ENCODE measurements at regions not wholly inside any gene's neighbourhood (a gene's known extent, or its start where the extent isn't known, plus 50 kb on each side); places are given as distances from the start of the nearest gene placed in this dataset.

GRCh38 chrX:10288373-10288975 lies 131.7 kb downstream of the CLCN4 start:
- no peak for DNase-seq

DNA sequence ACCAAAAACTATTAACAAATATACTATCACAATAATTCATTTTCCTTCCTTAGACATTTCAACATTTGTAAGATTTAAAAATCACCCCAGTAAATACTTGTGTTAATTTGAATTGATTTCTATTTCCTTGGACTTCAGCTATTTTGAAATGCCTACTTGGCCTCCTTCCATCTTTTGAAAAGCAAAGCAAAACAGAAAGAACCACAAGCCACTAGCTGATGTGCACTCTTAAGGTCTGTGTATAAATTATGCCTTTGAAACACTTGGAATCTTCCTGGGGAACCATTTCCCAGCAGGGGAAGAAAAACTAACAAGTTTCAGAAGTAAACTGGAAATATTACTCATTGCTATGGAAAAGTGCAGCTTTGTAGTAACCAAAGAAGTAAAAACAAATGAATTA lies 139.8 kb downstream of the CLCN4 start:
- no peak for DNase-seq

GRCh38 chrX:10310511-10310910 lies 153.7 kb downstream of the CLCN4 start:
- peak in 1 of 2 experiments; percentile 1 for DNase-seq

- DNase-seq, result no peak
These were observed 157.8 kb downstream of the CLCN4 start for GRCh38 chrX:10314530-10315104.

DNA sequence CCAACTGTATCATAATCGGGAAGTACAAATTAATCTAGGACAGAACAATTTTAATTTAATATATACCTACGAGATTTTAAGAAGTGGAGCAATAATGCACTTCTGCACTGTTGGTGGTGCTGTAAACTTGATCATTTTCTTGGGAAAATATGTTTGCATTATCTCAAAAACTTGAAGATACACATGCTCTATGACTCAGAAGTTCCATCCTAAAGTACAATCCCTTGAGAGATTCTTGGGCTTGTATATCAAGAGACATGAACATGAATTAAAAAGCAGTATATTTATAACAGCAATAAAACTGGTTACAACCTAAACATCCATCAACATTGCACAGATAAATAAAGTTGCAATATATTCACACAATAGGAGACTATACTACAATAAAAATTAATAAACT lies 168.8 kb downstream of the CLCN4 start:
- no peak for DNase-seq

GRCh38 chrX:10326578-10326977 lies 169.8 kb downstream of the CLCN4 start:
- DNase-seq, result peak in 1 of 2 experiments; percentile 63

- no peak for DNase-seq
These were observed 170.9 kb downstream of the CLCN4 start for GRCh38 chrX:10327651-10328050.

- DNase-seq, result no peak
These were observed 173.2 kb downstream of the CLCN4 start for GRCh38 chrX:10329984-10330383.

DNA sequence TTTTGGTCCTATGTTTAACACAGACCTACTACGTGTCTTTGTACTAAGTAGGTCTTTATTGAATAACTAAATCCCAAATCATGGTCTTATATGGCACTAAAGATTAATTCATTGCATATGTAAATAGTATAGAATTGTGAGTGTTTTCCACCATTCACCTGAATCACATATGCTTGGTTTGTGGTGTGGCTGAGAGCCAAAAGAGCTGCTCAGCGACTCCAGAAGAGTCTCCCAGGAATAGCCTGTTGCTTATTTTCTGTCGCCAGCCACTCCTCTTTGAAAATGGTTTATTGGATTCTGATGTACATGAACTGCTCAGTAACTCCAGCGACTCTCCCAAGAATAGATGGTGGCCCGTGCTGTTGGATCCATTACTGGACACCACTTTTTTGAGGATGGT lies 184.5 kb downstream of the CLCN4 start:
- DNase-seq, result no peak

- peak in 1 of 2 experiments; percentile 0 for DNase-seq
These were observed 193.4 kb downstream of the CLCN4 start for GRCh38 chrX:10350221-10350620.

DNA sequence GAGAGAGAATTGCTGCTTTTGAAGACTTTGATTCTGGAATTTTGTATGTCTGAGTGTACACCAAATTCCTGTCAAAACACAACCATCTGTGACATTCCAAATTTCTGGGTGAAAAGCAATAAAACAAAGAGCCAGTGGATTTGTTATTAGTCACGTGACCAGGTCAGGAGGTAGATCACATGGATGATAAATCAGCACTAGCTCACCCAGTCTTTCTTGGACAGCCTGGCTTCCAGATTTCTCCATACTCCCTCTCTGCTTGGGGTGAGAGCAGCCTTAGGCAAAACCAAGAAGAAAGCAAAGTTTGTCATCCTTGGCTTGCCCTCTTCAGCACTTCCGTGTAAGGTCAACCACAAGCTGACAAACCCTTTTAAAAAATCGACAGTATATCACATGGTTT lies 194.2 kb downstream of the CLCN4 start:
- DNase-seq, result peak in 1 of 2 experiments; percentile 2

- no peak for DNase-seq
These were observed 195.8 kb downstream of the CLCN4 start for GRCh38 chrX:10352536-10352935.

GRCh38 chrX:10356979-10357378 lies 200.2 kb downstream of the CLCN4 start:
- DNase-seq, result no peak

DNA sequence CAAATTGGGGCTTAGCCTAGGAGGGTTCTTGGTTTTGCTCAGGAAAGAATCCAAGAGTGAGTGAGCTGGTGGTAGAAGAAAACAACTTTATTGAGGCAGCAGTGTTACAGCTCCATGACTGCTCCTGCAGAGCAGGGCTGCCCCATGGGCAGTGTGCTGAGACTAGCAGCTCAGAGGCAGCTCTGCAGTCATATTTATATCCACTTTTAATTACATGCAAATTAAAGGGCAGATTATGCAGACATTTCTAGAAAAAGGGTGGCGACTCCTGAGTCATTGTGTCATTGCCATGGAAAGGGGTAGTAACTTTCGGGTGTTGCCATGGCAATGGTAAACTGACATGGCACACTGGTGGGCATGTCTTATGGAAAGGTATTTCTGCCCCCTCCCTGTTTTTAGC lies 202.2 kb downstream of the CLCN4 start:
- no peak for DNase-seq

DNA sequence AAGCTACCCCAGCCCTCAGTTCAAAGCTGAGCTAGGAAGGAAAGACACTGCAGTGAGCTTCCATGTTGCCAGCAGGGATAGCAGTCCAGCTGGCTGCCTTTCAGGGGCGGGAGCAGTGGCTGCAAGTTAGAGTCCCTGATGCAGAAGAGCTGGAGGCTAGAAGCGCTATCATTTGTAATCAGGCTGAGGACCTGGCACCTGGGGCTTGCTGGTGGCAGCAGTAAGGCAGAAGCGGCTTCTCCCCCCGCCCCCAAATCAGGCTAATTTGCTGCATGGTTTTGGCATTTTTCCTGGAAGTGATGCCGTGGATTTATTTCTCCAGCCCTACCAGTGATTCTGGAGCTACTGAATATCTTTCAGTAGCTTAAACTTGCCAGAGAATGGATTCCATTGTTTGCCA lies 203.3 kb downstream of the CLCN4 start:
- peak in 1 of 2 experiments; percentile 71 for DNase-seq

DNA sequence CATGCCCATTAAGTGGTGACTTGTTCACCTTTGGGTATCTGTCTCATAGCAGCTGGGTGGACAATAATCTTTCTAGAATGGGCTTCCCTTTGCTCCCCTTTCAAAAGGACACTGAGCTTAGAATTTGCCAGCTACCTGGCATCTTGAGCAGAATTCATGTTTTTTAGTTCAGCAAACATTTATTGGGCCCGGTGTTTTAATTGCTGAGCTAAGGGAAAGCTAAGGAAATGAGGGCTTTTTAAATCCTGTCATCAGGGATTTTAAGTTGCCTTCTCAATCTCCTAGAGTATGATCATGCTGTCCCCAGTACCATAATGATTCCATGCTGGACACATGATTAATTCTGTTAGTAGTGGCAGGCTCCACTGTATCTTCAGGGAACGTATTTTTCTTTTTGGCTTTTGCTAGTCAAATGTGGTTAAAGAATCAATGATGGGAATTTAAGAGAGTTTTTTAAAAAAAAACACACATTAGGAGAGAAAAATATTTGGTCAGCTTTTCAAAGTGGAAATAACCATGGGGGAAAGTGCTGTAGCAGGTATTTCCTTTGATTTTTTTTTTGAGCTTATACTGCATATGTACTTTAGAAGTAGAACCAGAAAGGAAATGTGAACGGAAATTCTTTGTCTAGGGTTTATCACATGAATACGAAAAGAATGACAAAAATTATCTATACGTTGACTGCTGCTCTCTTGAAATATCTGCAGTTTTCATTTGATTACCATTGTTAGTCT lies 208.9 kb downstream of the CLCN4 start:
- DNase-seq, result no peak

GRCh38 chrX:10367406-10367805 lies 210.6 kb downstream of the CLCN4 start:
- DNase-seq, result no peak

DNA sequence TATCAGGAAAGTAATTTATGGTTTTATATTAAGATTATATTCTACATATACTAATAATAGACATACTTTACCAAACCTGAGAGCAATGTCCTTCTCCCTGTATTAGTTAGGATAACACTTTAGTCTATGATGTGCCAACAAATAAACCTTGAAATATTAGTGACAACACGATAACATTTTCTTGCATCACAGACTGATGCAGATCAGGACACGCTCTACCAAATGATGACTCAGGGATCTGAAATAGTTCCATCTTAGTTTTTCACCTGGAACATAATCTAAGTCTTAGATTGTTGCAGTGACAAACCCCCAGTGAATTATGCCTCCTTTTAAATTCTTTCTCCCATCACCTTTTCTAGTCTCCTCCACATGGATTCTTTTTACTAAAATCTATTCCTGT lies 214.2 kb downstream of the CLCN4 start:
- no peak for DNase-seq

DNA sequence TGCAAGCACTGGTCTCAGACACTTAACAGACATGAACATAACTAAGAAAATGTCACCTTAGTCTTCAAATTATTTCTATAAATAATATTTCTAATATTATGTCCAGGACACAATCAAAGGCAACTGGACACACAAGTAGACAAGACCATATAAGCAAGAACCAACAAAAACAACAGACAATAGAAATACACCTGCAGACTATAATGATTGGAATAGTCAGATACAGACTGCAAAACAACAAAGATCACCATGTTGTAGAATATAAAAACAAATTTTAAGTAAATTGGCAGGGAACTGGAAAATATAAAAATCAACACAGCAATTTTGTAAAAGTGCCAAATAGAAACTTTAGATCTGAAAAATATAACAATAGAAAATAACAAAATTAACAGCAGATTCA lies 220.7 kb downstream of the CLCN4 start:
- no peak for DNase-seq

GRCh38 chrX:10379878-10380277 lies 223.1 kb downstream of the CLCN4 start:
- DNase-seq, result no peak

DNA sequence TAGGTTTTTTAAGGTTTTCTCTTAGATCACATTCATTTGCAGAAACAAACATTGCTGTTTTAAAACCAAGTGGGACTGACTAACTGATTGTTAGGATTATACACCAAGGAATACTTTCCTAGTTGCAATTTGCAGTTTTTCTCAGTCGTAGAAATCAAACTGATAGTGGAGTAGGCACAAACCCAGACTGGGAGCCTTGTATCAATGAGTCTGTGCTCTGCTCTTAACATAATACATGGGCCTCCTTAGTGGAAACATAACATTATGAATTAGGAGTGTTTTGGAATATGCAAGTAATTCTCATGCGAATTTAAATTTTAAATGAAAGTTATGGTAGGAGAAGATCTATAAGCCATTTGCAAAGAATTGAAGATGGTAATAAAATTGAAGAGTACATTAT lies 223.5 kb downstream of the CLCN4 start:
- no peak for DNase-seq

DNA sequence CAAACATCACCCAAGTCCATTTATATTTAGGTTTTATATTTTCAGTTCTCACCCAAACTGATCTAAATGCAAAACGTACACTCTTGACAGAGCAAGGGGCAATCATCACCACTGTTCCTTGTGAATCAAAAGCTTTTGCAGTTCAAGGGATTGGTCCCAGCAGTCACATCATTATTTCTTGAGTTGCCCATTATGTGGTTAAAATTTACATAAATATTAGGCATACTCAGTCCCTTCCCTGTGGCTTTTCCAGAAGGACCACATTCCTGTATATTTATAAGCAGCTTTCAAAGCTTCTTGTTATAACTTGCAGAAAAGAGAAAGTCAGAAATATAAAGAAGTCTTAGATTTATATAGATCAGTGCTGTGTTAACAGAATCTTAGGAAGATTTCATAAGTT lies 224.4 kb downstream of the CLCN4 start:
- DNase-seq, result no peak

DNA sequence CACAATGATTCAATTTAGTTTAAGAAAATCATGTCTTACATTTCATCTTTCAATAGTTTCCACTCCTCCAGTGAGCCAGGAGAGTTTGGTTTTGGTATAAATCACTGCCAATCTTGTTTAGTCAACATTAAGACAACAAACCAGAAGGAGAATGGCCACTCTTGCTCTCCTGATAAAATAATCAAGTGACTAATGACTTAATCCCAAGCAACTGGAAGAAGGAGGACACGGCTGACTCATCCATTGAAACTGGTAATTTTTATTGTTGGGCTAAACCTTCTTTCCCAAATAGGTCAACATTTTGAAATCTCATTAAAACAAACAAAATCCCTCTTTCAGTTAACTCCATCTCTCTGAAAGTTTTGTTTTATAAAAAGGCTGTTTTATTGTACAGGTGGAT lies 230.2 kb downstream of the CLCN4 start:
- DNase-seq, result no peak

DNA sequence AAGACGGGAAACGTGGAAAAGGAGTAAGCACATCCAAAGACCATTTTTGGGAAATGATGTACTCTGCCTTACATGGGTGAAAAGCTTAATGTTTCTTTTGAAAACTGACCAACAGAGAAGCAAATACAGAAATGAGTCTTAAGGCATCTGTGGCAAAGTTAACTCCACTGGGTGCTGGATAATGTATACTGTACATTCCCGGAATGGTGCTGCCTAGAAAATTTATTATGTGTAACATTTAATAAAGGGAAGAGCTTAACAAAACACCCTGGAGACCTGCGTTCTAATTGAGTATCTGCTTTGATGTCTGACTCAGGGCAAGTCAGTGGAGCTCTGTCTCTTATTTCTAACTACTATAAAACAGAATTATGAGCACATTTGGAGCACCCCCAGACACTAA lies 230.2 kb downstream of the MID1 start:
- no peak for DNase-seq

DNA sequence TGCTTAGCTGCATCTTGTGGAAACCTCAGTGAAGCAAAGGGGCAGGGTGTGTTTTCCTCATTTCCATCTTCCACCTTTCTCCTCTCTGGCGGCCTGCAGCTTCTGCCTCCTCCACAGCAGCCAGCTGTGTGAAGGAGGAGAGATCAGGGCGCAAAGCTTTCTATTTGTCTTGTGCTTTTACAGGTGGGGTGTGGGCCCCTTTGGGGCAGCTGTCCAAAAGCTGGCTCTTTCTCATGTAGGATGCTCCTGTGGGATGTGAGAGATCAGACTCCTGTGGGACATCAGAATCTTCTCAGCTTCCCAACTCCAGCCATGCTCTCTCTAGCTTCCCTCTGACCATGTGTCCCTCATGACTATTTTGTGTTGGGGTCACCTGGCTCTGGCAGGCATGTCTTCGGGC lies 227.1 kb downstream of the MID1 start:
- DNase-seq, result no peak
